Middle frontal gyrus (tissue), 1 donor: ENCODE measurements at regions not wholly inside any gene's neighbourhood (a gene's known extent, or its start where the extent isn't known, plus 50 kb on each side); places are given as distances from the start of the nearest gene placed in this dataset.

Source experiments
- DNase-seq: peaks from one replicate; pipeline ENCODE4 v3.0.0-alpha.2; 2015; ENCODE audit warnings: low spot score; ENCODE audit errors: extremely low spot score

GRCh38 chr6:4466261-4466660 lies 309.9 kb upstream of the CDYL start:
- DNase-seq, result no peak

- DNase-seq, result no peak
These were observed 311.6 kb upstream of the CDYL start for GRCh38 chr6:4464638-4465037.

GRCh38 chr6:4463236-4463635 lies 313.0 kb upstream of the CDYL start:
- no peak for DNase-seq

DNA sequence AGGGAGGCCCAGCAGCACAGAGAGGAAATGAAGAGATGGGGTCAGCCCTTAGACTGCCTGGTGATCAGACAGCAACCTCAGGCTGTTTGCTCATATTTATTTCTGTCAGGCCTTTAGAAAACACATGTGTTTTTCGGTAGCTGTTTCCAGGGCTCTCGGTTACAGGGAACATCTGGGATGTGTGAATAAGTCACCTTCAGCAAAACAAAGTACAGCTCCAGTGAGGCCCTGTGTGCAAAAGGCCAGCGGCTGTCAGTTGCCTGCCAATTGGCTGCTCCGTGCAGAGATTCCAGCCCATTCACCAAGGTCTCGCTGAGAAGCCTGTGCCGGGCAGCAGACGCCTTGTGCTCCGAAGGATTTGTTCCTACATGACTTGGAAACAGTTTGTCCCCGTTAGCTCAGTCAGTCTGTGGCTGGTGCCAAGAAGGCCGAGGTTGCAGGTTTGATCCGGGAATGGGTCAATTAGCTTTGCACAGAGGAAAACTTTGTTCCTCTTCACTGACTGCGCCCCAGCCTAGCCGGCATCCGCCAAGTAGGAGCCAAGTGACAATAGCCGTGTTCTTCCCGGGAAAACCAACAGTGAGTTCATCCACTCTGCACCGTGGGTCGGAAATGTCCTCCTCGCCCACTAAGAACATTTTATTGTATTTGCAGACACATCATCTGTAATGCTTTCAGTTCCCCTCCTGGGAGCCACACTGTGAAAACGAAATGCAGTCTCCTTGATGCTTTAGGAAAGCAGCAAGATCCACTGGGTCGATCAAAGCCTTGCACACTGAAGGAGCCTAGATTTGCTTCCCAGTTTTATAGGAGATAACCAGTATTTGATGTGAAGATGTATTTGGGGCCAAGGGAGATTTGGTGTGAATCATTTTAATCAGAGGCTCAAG lies 315.4 kb upstream of the CDYL start:
- no peak for DNase-seq

GRCh38 chr6:4459996-4460395 lies 316.2 kb upstream of the CDYL start:
- no peak for DNase-seq

DNA sequence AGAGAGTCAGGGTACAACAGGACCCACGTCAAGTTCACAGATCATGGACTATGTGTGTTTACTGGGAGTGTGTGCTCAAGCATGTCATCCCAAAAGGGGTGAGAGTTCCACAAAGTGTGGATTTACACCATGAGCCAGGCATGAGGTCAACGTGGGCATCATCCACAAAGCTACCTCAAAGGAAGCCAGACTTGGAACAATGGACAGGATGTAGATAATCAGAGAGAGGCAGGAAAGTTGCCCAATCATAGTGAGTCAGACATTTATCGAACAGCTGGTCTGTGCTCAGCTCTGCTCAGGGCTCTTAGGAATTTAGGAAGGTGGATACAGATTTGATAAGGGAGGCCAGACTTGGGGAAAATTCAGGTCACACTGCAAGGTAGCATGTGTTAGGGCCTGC lies 317.2 kb upstream of the CDYL start:
- no peak for DNase-seq

- no peak for DNase-seq
These were observed 316.3 kb upstream of the ECI2 start for GRCh38 chr6:4451718-4452117.

DNA sequence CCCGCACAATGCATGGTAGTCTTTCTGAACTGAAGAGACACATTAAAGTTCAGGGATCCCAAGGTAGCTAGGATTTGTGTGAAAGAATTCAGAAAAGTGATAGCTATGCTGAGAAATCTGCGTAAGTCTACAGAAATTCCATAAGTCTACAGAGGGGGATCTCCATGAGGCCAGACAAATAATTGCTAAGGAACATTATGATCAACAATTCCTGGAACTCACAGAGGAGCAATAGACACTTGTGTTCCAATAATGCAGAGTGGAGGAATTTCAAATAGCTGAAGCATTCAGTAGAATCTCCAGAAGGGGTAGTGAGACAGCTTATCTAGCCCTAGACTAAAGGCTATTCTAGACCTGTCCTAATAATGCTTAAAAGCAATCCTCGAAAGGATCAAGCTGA lies 315.7 kb upstream of the ECI2 start:
- DNase-seq, result no peak

DNA sequence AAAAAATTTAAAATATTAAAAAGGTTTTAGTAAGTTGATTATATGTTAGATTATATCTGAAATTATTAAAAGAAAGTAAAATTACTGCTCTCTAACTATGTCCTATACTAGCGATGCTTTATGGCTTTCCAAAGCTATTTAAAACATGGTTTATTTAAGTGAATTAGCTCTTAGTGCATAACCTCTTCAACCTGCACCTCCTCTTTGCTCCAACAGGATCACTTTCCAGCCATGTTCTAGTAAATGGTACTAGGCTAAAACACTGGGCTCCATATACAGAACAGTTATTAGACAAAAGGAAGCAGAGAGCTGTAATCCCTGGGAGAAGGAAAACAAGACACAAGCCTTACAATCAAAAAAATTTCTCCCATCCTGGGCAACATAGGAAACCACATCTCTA lies 314.9 kb upstream of the ECI2 start:
- DNase-seq, result no peak

- DNase-seq, result no peak
These were observed 314.0 kb upstream of the ECI2 start for GRCh38 chr6:4449409-4449808.

DNA sequence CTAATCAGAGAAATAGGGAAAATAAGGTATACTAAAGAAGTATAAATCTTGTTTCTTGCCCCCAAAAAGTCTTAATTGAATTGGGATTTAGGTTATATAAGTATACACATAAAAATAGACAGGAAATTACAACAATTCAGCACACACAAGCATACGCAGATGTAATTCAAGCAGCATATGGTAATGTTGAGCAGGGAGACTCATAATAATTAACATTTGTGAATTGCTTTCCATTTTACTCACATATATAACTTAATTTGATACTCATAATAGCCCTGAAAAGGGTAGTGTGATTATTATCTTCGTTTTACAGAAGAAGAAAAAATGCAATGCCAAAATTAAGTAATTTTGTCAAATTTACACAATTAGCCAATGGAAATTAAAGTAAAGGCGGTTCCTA lies 313.5 kb upstream of the ECI2 start:
- no peak for DNase-seq

GRCh38 chr6:4447639-4448330 lies 312.4 kb upstream of the ECI2 start:
- DNase-seq, result no peak

DNA sequence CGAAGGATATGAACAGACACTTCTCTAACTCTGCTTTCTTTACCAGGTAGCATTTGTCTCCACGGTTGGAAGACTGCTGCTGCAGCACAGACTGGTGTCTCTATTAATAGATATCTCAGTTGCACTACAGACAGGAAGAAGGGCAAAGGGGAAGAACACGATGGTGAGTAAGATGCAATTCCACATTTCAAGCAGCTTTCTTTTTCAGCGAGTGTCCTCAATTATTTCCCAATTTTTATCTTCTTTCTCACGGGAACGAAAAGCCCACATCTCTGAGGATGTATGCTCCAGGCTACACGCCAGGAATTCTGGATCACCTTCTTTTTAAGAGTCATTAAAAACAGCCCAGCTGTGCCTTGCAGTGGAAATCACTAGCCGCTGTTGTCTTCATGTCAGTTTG lies 311.6 kb upstream of the ECI2 start:
- DNase-seq, result no peak

DNA sequence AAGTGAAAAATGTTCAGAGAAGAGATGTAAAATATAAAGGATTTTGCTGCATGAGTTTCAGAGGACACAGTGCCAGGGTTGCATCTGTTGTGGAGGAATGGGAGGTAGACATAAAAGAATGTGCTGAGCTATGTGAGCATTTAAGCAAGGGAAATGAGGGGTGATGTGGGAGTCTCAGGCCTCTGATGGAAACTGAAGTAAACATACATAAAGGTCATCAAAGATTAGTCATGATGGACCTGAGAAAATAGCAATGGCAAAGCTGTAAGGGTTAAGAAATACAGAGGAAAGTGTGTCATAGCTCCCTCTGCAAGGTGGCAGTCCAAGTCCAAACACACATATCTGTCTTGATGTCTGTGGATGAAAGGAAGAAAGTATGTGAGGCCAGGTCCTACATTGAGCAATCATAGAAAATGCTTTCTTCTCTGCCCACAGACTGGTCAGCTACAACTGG lies 306.6 kb upstream of the ECI2 start:
- no peak for DNase-seq

DNA sequence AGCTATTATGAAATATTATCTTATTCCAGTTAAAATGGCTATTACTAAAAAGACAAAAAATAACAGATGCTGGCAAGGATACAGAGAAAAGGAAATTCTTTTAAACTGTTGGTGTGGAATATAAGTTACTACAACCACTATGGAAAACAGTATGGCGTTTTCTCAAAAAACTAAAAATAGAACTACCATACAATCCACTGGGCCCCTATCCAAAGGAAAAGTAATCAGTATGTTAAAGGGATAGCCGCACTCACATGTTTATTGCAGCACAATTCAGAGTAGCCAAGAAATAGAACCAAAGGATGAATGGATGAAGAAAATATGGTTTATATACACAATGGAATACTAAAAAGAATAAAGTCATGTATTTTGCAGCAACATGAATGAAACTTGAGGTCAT lies 303.8 kb upstream of the ECI2 start:
- DNase-seq, result no peak

GRCh38 chr6:4437342-4437741 lies 302.0 kb upstream of the ECI2 start:
- DNase-seq, result no peak

DNA sequence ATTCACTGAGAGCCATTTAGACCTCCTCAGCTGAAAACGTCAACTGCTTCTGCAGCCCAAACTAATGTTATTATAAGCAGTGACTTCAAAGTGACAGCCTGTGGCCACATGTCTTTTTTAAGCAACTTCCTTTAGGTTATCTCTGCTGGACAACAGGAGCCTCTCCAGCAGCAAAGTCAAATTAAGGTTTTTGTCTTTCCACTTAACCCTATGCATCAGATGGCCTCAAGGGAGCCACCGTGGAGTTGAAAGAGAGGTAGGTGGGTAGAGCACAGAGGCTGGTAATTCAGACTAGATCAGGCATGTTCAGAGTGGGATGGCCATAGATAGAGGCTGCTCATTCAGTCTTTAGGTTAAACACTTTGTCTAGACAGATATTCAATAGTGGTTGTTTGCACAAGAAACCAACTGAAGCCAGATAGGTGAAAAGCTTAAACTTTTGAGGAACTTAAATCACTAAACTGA lies 300.6 kb upstream of the ECI2 start:
- no peak for DNase-seq

DNA sequence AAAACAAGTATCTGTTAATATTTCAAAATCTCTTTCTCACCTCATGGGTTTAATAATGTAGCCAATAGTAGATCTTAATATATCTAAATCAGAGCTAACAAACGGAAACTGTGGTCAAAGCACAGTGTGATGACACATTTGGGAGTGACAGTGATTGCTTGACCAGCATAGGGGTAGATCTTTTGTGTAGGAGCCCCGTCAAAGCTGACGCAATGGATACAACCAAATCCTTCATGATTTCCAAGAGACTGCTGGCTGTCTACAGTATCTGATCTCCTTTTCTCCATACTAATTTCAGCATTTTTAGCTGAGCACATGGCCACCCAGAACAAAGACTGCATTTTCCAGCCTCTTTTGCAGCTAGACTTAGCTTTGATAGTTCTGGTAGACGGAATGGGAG lies 299.3 kb upstream of the ECI2 start:
- no peak for DNase-seq

- DNase-seq, result no peak
These were observed 297.8 kb upstream of the ECI2 start for GRCh38 chr6:4433199-4433598.

- no peak for DNase-seq
These were observed 291.6 kb upstream of the ECI2 start for GRCh38 chr6:4426968-4427367.

- no peak for DNase-seq
These were observed 286.5 kb upstream of the ECI2 start for GRCh38 chr6:4421837-4422236.

DNA sequence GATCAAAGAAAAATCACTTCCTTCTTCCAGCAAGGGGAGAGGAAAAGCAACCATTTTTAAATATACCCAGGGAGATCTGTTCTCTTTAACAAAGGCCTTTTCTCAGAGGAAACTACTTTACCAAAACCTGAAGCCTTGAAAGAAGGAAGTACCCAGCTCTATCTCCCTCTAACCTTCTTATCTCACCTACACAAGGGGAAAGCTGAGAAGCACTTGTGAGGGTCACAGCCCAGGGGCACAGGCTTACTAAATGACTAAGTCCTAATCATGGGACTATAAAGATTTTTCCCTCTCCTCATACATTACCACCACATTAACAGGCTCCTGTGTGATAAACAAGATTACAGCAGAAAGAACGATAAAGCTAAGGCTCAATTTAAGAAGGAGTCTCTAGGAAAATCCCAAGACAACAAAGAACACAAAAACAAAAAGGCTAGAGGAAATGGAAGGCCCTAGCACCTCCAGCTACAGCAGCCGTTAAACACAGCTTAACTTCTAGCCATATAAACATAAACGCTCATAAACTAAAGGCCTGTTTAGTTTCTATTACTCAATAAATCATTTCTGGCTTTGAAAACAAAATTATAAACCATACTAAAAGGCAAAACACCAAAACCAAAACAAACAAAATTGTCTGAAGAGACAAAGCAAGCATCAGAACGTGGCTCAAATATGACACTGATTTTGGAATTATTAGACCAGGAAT lies 284.9 kb upstream of the ECI2 start:
- DNase-seq, result no peak
